ENCODE measurements at regions not wholly inside any gene's neighbourhood (a gene's known extent, or its start where the extent isn't known, plus 50 kb on each side); places are given as distances from the start of the nearest gene placed in this dataset.

GRCh38 chrX:42496239-42496638 is 281.7 kb downstream of the PPP1R2C start:
- H3K9me3 ChIP-seq, result no peaks in the 10 kb centered on the region
- H3K36me3 ChIP-seq, result no peaks in the 10 kb centered on the region
- TF ChIP-seq POLR2A (IDR thresholded peaks at IDR 0.05) (no peak), CTCF (IDR thresholded peaks at IDR 0.05) (no peak)
- no peaks in the 10 kb centered on the region for H3K4me1 ChIP-seq
- no peaks in the 10 kb centered on the region for H3K27me3 ChIP-seq
- ATAC-seq, result no peak
- intact Hi-C loops (cut with DNase I), result no loop called here
- H3K4me3 ChIP-seq, result no peak overlapping the region
- no peak for DNase-seq
- H3K27ac ChIP-seq, result no peak overlapping the region

- H3K27ac ChIP-seq, result no peak overlapping the region
- ATAC-seq, result no peak
- WGBS, 4 donors, result 76 to 88% (median 82%) methylated on average over 7 of the region's 7 CpGs
These were observed 282.8 kb downstream of the PPP1R2C start for GRCh38 chrX:42495139-42495538.

GRCh38 chrX:42491137-42491907 is 286.6 kb downstream of the PPP1R2C start:
- 71 to 93% (median 77%) methylated on average over 2 of the region's 2 CpGs for WGBS, 4 donors
- ATAC-seq, result no peak
- Histone ChIP-seq H3K4me1 (no peaks in the 10 kb centered on the region), H3K9me3 (no peaks in the 10 kb centered on the region), H3K36me3 (no peaks in the 10 kb centered on the region), H3K4me3 (no peak overlapping the region), H3K27me3 (peaks cover 0 to 3% (median 0%) of the 10 kb centered on the region in 9 donors), H3K27ac (no peak overlapping the region)
- TF ChIP-seq POLR2A (IDR thresholded peaks at IDR 0.05) (no peak), CTCF (IDR thresholded peaks at IDR 0.05) (no peak)
- intact Hi-C loops (cut with DNase I), result no loop called here
- DNase-seq, result no peak

More at GRCh38 chrX:42495139-42495538, 282.8 kb downstream of the PPP1R2C start:
- TF ChIP-seq CTCF (IDR thresholded peaks at IDR 0.05) (no peak), POLR2A (IDR thresholded peaks at IDR 0.05) (no peak)
- no peaks in the 10 kb centered on the region for H3K4me1 ChIP-seq
- H3K4me3 ChIP-seq, result no peak overlapping the region
- no peaks in the 10 kb centered on the region for H3K36me3 ChIP-seq
- intact Hi-C loops (cut with DNase I), result no loop called here
- DNase-seq, result no peak
- no peaks in the 10 kb centered on the region for H3K27me3 ChIP-seq
- H3K9me3 ChIP-seq, result no peaks in the 10 kb centered on the region

GRCh38 chrX:42490111-42490510 is 287.9 kb downstream of the PPP1R2C start:
- Histone ChIP-seq H3K36me3 (no peaks in the 10 kb centered on the region), H3K27me3 (peaks cover 0 to 7% (median 0%) of the 10 kb centered on the region in 9 donors), H3K4me3 (no peak overlapping the region), H3K27ac (no peak overlapping the region), H3K9me3 (no peaks in the 10 kb centered on the region), H3K4me1 (no peaks in the 10 kb centered on the region)
- intact Hi-C loops (cut with DNase I), result no loop called here
- ATAC-seq (no peak), DNase-seq (no peak)
- WGBS, 4 donors, result 31 to 76% (median 63%) methylated on average over 3 of the region's 3 CpGs
- no peak for TF ChIP-seq POLR2A (IDR thresholded peaks at IDR 0.05)
- TF ChIP-seq CTCF (IDR thresholded peaks at IDR 0.05), result no peak

Data from heart left ventricle (tissue), 16 donors.